ENCODE measurements at regions not wholly inside any gene's neighbourhood (a gene's known extent, or its start where the extent isn't known, plus 50 kb on each side); places are given as distances from the start of the nearest gene placed in this dataset.
A peak's percentile ranks its signal among the peaks of the same experiment; 100 is the strongest.

DNA sequence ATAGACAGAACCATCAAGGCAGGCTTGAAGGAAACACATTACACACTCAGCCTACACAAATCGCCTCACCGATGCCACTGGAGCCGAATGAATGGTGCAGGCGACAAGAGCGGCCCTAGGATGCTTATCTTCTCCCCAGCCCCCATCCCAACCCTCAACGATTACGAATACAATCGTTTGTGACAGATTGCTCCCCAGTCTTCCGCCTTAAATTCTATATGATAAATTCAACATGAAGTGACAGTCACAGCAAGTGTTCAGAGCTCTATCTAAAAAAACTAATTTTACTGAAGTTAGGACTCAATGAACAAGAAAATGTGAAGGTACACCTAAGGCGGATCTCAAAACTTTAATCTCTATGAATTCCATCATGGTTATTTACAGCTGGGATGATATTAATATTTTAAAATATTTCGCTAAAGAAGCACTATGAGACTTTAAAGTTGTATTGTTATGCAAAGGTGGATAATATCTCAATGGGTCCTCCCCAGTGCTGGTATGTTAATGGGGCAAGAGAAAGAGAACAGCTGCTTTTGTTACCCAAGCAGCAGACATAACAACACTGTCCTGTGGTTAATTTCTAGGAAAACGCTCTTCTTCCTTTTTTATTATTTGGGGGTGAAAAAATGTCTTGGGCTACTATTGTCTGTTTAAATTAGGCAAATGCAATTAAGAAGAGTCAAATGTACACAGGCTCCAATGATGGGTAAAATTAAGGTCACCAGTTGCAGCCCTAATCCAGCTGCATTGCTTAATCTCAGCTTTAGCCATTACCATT, 147.6 kb upstream of the NR2F2 start:
- Histone ChIP-seq H3K27ac (ENCODE audit: low read depth, low read length) (peak overlapping the region; percentile 40), H3K27me3 (ENCODE audit: insufficient read depth, low read length, poor library complexity) (no peaks in the 10 kb centered on the region), H3K56ac (ENCODE audit: low read length) (no peak overlapping the region), H4K5ac (ENCODE audit: low read length) (no peak overlapping the region), H3K4me3 (ENCODE audit: low read length) (no peak overlapping the region), H3K4ac (ENCODE audit: low read depth, low read length) (no peak overlapping the region), H2AK5ac (ENCODE audit: low read length) (no peak overlapping the region), H2BK15ac (replicated peaks; ENCODE audit: low read depth) (no peak overlapping the region), H3K4me2 (ENCODE audit: low read length) (no peak overlapping the region), H4K8ac (ENCODE audit: low read depth, low read length) (no peak overlapping the region), H3K23ac (ENCODE audit: low read length) (no peak overlapping the region), H2BK5ac (ENCODE audit: low read length) (no peak overlapping the region), H3K18ac (ENCODE audit: low read length) (no peak overlapping the region), H3K9ac (ENCODE audit: low read length) (no peak overlapping the region), H3K4me1 (ENCODE audit: control insufficient read depth, low read depth, low read length) (peaks cover 4% of the 10 kb centered on the region), H2BK120ac (ENCODE audit: low read depth, low read length) (no peak overlapping the region), H3K79me2 (ENCODE audit: control insufficient read depth, insufficient read depth, low read length) (no peaks in the 10 kb centered on the region), H3K36me3 (ENCODE audit: control insufficient read depth, insufficient read depth, low read length) (no peaks in the 10 kb centered on the region), H3K79me1 (ENCODE audit: low read length) (no peaks in the 10 kb centered on the region)
- no CpG with 5 or more reads among the region's 12 CpGs for WGBS (ENCODE audit: extremely low coverage, insufficient coverage, low lambda C conversion rate)
- peak; percentile 25 for DNase-seq

DNA sequence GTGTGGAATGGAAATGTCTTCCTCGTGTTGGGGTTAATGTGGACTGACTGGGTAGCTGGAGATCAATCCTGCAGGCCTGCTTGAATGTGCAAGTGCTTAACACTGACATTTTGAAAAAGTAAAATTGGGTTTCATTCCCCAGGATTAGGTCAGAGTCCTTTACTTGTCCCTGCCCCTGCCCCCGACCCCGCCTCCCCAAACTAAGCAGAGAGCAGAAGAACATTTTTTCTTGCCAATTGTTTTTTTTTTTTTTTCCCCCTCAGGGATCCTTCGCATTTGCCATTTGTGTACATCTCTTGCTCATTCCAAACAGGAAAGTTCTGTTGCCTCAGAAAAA, 147.0 kb upstream of the NR2F2 start:
- Histone ChIP-seq H3K4me1 (ENCODE audit: control insufficient read depth, low read depth, low read length) (peaks cover 4% of the 10 kb centered on the region), H3K4ac (ENCODE audit: low read depth, low read length) (no peak overlapping the region), H2BK5ac (ENCODE audit: low read length) (no peak overlapping the region), H3K4me2 (ENCODE audit: low read length) (no peak overlapping the region), H2AK5ac (ENCODE audit: low read length) (no peak overlapping the region), H3K27ac (ENCODE audit: low read depth, low read length) (peak overlapping the region; percentile 40), H2BK15ac (replicated peaks; ENCODE audit: low read depth) (no peak overlapping the region), H4K8ac (ENCODE audit: low read depth, low read length) (no peak overlapping the region), H3K79me2 (ENCODE audit: control insufficient read depth, insufficient read depth, low read length) (no peaks in the 10 kb centered on the region), H3K56ac (ENCODE audit: low read length) (no peak overlapping the region), H3K4me3 (ENCODE audit: low read length) (no peak overlapping the region), H4K5ac (ENCODE audit: low read length) (no peak overlapping the region), H3K36me3 (ENCODE audit: control insufficient read depth, insufficient read depth, low read length) (no peaks in the 10 kb centered on the region), H2BK120ac (ENCODE audit: low read depth, low read length) (no peak overlapping the region), H3K27me3 (ENCODE audit: insufficient read depth, low read length, poor library complexity) (no peaks in the 10 kb centered on the region), H3K18ac (ENCODE audit: low read length) (no peak overlapping the region), H3K79me1 (ENCODE audit: low read length) (no peaks in the 10 kb centered on the region), H3K23ac (ENCODE audit: low read length) (no peak overlapping the region), H3K9ac (ENCODE audit: low read length) (no peak overlapping the region)
- DNase-seq, result no peak
- no CpG with 5 or more reads among the region's 4 CpGs for WGBS (ENCODE audit: extremely low coverage, insufficient coverage, low lambda C conversion rate)

DNA sequence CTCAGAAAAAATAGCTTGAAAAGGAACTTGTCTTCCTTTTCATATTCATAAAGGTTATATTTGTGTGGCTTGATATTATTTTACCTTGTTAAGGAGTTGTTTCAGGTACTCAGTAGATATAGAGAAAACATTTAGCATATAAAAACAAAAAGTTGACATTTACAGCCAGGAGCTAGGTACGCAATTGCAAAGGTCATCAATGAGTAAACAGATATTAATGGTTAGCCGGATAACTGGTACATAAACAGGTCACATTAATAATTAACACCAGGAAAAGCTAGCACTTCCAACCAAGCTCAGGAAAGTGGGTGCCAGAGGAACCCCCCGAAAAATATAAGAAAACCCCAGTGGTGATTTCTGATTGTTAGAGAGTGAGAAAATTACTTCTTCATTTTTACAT, 146.6 kb upstream of the NR2F2 start:
- Histone ChIP-seq H2BK120ac (ENCODE audit: low read depth, low read length) (no peak overlapping the region), H3K56ac (ENCODE audit: low read length) (no peak overlapping the region), H3K27ac (ENCODE audit: low read depth, low read length) (no peak overlapping the region), H2AK5ac (ENCODE audit: low read length) (no peak overlapping the region), H3K36me3 (ENCODE audit: control insufficient read depth, insufficient read depth, low read length) (no peaks in the 10 kb centered on the region), H3K4me2 (ENCODE audit: low read length) (no peak overlapping the region), H3K27me3 (ENCODE audit: insufficient read depth, low read length, poor library complexity) (no peaks in the 10 kb centered on the region), H3K4me3 (ENCODE audit: low read length) (no peak overlapping the region), H3K4ac (ENCODE audit: low read depth, low read length) (no peak overlapping the region), H3K18ac (ENCODE audit: low read length) (no peak overlapping the region), H3K9ac (ENCODE audit: low read length) (no peak overlapping the region), H4K8ac (ENCODE audit: low read depth, low read length) (no peak overlapping the region), H2BK15ac (replicated peaks; ENCODE audit: low read depth) (no peak overlapping the region), H2BK5ac (ENCODE audit: low read length) (no peak overlapping the region), H3K4me1 (ENCODE audit: control insufficient read depth, low read depth, low read length) (peaks cover 4% of the 10 kb centered on the region), H4K5ac (ENCODE audit: low read length) (no peak overlapping the region), H3K79me2 (ENCODE audit: control insufficient read depth, insufficient read depth, low read length) (no peaks in the 10 kb centered on the region), H3K79me1 (ENCODE audit: low read length) (no peaks in the 10 kb centered on the region), H3K23ac (ENCODE audit: low read length) (no peak overlapping the region)
- no CpG with 5 or more reads among the region's 3 CpGs for WGBS (ENCODE audit: extremely low coverage, insufficient coverage, low lambda C conversion rate)
- DNase-seq, result no peak

DNA sequence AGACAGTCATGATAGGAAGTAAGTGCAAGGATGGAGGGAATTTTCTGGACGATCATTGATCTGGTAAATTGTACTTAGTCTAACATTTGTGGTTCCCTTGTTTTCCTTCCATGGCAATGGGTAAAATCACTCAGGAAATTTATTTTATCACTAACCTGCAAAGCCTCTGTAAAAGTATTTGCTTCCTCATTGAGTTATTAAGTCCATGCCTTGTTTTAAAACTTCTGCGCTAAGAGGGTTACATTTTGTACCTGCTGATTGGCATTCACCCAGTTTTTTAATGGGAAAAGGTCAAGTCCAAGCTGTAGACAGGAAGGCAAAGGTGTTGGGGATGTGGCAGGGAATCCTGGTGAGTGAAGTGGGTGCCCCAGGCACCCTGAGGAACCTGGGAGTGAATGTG, 146.2 kb upstream of the NR2F2 start:
- Histone ChIP-seq H3K56ac (ENCODE audit: low read length) (no peak overlapping the region), H2BK5ac (ENCODE audit: low read length) (no peak overlapping the region), H2BK15ac (replicated peaks; ENCODE audit: low read depth) (no peak overlapping the region), H3K79me1 (ENCODE audit: low read length) (no peaks in the 10 kb centered on the region), H3K36me3 (ENCODE audit: control insufficient read depth, insufficient read depth, low read length) (no peaks in the 10 kb centered on the region), H3K23ac (ENCODE audit: low read length) (no peak overlapping the region), H3K4me1 (ENCODE audit: control insufficient read depth, low read depth, low read length) (peaks cover 4% of the 10 kb centered on the region), H2AK5ac (ENCODE audit: low read length) (no peak overlapping the region), H3K27me3 (ENCODE audit: insufficient read depth, low read length, poor library complexity) (no peaks in the 10 kb centered on the region), H3K9ac (ENCODE audit: low read length) (no peak overlapping the region), H4K5ac (ENCODE audit: low read length) (no peak overlapping the region), H3K18ac (ENCODE audit: low read length) (no peak overlapping the region), H3K4ac (ENCODE audit: low read depth, low read length) (no peak overlapping the region), H3K27ac (ENCODE audit: low read depth, low read length) (no peak overlapping the region), H3K4me3 (ENCODE audit: low read length) (no peak overlapping the region), H3K4me2 (ENCODE audit: low read length) (no peak overlapping the region), H2BK120ac (ENCODE audit: low read depth, low read length) (no peak overlapping the region), H4K8ac (ENCODE audit: low read depth, low read length) (no peak overlapping the region), H3K79me2 (ENCODE audit: control insufficient read depth, insufficient read depth, low read length) (no peaks in the 10 kb centered on the region)
- no peak for DNase-seq
- WGBS (ENCODE audit: extremely low coverage, insufficient coverage, low lambda C conversion rate), result no CpG with 5 or more reads among the region's 2 CpGs

DNA sequence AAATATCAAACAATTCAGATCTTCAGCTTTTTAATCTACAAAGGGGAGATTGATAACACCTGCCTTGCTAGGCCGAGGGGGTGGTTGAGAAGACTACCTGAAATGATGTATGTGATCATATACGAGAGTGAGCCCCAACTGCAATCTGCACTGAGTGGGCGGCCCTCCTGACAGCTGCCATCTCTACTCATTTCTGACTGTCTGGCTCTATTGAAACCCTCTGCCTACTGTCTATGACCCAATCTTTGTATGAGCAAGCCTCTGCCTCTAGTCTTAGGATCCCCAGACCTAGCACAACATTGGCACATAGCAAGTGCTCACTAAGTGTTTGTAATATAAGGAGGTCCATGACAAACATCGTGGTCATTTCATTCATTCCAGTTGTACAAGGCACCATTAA, 144.4 kb upstream of the NR2F2 start:
- Histone ChIP-seq H3K18ac (ENCODE audit: low read length) (no peak overlapping the region), H3K4me2 (ENCODE audit: low read length) (no peak overlapping the region), H3K9ac (ENCODE audit: low read length) (no peak overlapping the region), H4K5ac (ENCODE audit: low read length) (no peak overlapping the region), H4K8ac (ENCODE audit: low read depth, low read length) (no peak overlapping the region), H3K79me2 (ENCODE audit: control insufficient read depth, insufficient read depth, low read length) (no peaks in the 10 kb centered on the region), H3K4ac (ENCODE audit: low read depth, low read length) (no peak overlapping the region), H3K56ac (ENCODE audit: low read length) (no peak overlapping the region), H3K4me3 (ENCODE audit: low read length) (no peak overlapping the region), H2AK5ac (ENCODE audit: low read length) (no peak overlapping the region), H3K79me1 (ENCODE audit: low read length) (no peaks in the 10 kb centered on the region), H3K36me3 (ENCODE audit: control insufficient read depth, insufficient read depth, low read length) (no peaks in the 10 kb centered on the region), H2BK120ac (ENCODE audit: low read depth, low read length) (no peak overlapping the region), H3K23ac (ENCODE audit: low read length) (no peak overlapping the region), H2BK15ac (replicated peaks; ENCODE audit: low read depth) (no peak overlapping the region), H2BK5ac (ENCODE audit: low read length) (no peak overlapping the region), H3K27ac (ENCODE audit: low read depth, low read length) (no peak overlapping the region), H3K27me3 (ENCODE audit: insufficient read depth, low read length, poor library complexity) (no peaks in the 10 kb centered on the region), H3K4me1 (ENCODE audit: control insufficient read depth, low read depth, low read length) (peaks cover 4% of the 10 kb centered on the region)
- no CpG with 5 or more reads among the region's 4 CpGs for WGBS (ENCODE audit: extremely low coverage, insufficient coverage, low lambda C conversion rate)
- DNase-seq, result no peak
